ENCODE measurements at regions not wholly inside any gene's neighbourhood (a gene's known extent, or its start where the extent isn't known, plus 50 kb on each side); places are given as distances from the start of the nearest gene placed in this dataset.
A peak's percentile ranks its signal among the peaks of the same experiment; 100 is the strongest.

DNA sequence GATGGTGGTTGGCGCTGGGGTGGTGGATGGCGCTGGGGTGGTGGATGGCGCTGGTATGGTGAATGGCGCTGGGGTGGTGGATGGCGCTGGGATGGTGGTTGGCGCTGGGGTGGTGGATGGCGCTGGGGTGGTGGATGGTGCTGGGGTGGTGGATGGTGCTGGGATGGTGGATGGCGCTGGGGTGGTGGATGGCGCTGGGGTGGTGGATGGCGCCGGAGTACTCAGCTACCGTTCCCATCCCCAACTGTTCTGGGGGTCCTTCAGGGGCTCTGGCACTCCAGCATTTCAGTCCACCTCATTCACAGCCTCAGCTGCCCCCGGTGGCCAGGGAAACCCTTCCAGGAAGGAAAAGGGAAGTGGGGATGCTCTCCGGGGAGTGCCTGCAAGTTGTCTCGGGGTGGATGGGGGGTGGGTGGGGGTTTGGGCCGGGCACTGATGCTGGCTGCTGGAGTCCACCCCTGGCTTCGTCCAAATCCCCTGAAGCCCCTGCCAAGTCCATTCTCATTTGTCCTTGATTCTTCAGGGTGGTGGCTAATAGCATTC, 147.3 kb upstream of the COL5A1 start:
- Histone ChIP-seq H3K27ac (ENCODE audit: insufficient read depth, low read length) (no peak overlapping the region), H3K4me1 (ENCODE audit: control insufficient read depth, extremely low read depth, insufficient read depth, low read length) (peaks cover 11% of the 10 kb centered on the region), H2AFZ (ENCODE audit: low read length) (no peak overlapping the region), H3K4me3 (replicated peaks in 1 of 4; ENCODE audit: control extremely low read depth in 1 of 4, insufficient read depth in 1 of 4, low read depth in 3 of 4, low read length in 4 of 4) (no peak overlapping the region), H3K36me3 (ENCODE audit: control insufficient read depth, insufficient read depth, low read length) (no peaks in the 10 kb centered on the region), H3K79me2 (ENCODE audit: control insufficient read depth, insufficient read depth, low read length) (no peaks in the 10 kb centered on the region), H3K9ac (ENCODE audit: insufficient read depth, low read length) (no peak overlapping the region), H3K4me2 (ENCODE audit: extremely low read depth, insufficient read depth, low read length) (no peak overlapping the region), H4K20me1 (ENCODE audit: control insufficient read depth, extremely low read depth, insufficient read depth, low read length) (no peaks in the 10 kb centered on the region), H3K9me3 (ENCODE audit: control insufficient read depth, insufficient read depth, low read depth, low read length) (no peaks in the 10 kb centered on the region), H3K27me3 (ENCODE audit: control insufficient read depth, insufficient read depth, low read length) (no peaks in the 10 kb centered on the region)
- TF ChIP-seq, protein P1, sequence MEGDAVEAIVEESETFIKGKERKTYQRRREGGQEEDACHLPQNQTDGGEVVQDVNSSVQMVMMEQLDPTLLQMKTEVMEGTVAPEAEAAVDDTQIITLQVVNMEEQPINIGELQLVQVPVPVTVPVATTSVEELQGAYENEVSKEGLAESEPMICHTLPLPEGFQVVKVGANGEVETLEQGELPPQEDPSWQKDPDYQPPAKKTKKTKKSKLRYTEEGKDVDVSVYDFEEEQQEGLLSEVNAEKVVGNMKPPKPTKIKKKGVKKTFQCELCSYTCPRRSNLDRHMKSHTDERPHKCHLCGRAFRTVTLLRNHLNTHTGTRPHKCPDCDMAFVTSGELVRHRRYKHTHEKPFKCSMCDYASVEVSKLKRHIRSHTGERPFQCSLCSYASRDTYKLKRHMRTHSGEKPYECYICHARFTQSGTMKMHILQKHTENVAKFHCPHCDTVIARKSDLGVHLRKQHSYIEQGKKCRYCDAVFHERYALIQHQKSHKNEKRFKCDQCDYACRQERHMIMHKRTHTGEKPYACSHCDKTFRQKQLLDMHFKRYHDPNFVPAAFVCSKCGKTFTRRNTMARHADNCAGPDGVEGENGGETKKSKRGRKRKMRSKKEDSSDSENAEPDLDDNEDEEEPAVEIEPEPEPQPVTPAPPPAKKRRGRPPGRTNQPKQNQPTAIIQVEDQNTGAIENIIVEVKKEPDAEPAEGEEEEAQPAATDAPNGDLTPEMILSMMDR (conservative IDR thresholded peaks at IDR 0.05 in 1 of 2, IDR thresholded peaks at IDR 0.05 in 1 of 2; ENCODE audit: low read depth in 1 of 2, low read length in 2 of 2) = no peak
- no peak for TF ChIP-seq EZH2 (IDR thresholded peaks at IDR 0.05; ENCODE audit: low read length, missing control alignments)
- no peak for DNase-seq (ENCODE audit: low read depth in 2 of 2)

DNA sequence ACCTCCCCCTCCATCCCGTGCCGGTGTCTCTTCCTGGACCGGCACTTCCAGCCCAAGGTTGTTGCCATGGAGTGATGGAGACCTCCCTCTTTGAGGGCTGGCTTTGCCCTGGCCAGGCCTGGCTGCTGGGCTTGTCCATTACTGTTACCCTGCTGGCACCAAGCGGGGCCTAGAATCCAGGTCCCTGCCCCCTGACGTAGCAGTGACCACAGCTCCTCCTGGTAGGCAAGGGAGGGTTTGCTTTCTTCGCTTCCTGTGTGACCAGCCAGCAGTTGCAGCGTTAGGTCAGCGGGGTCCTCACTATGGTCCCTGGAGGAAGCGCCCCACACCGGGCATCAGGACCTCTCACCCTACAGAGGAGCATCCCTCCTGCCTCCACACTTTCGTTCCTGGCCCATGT, 146.7 kb upstream of the COL5A1 start:
- DNase-seq (ENCODE audit: low read depth in 2 of 2) = no peak
- Histone ChIP-seq H3K27ac (ENCODE audit: insufficient read depth, low read length) (no peak overlapping the region), H3K4me3 (replicated peaks in 1 of 4; ENCODE audit: control extremely low read depth in 1 of 4, insufficient read depth in 1 of 4, low read depth in 3 of 4, low read length in 4 of 4) (no peak overlapping the region), H3K36me3 (ENCODE audit: control insufficient read depth, insufficient read depth, low read length) (no peaks in the 10 kb centered on the region), H3K27me3 (ENCODE audit: control insufficient read depth, insufficient read depth, low read length) (no peaks in the 10 kb centered on the region), H3K9ac (ENCODE audit: insufficient read depth, low read length) (no peak overlapping the region), H4K20me1 (ENCODE audit: control insufficient read depth, extremely low read depth, insufficient read depth, low read length) (no peaks in the 10 kb centered on the region), H3K79me2 (ENCODE audit: control insufficient read depth, insufficient read depth, low read length) (no peaks in the 10 kb centered on the region), H3K4me2 (ENCODE audit: extremely low read depth, insufficient read depth, low read length) (no peak overlapping the region), H3K4me1 (ENCODE audit: control insufficient read depth, extremely low read depth, insufficient read depth, low read length) (peaks cover 11% of the 10 kb centered on the region), H2AFZ (ENCODE audit: low read length) (no peak overlapping the region), H3K9me3 (ENCODE audit: control insufficient read depth, insufficient read depth, low read depth, low read length) (no peaks in the 10 kb centered on the region)
- no peak for TF ChIP-seq EZH2 (IDR thresholded peaks at IDR 0.05; ENCODE audit: low read length, missing control alignments)
- TF ChIP-seq, protein P1 (conservative IDR thresholded peaks at IDR 0.05 in 1 of 2, IDR thresholded peaks at IDR 0.05 in 1 of 2; ENCODE audit: low read depth in 1 of 2, low read length in 2 of 2) = no peak

GRCh38 chr9:134495881-134496412, 145.7 kb upstream of the COL5A1 start:
- no peak overlapping the region for H2AFZ ChIP-seq (ENCODE audit: low read length)
- H3K4me1 ChIP-seq (ENCODE audit: control insufficient read depth, extremely low read depth, insufficient read depth, low read length) = peaks cover 11% of the 10 kb centered on the region
- H3K9me3 ChIP-seq (ENCODE audit: control insufficient read depth, insufficient read depth, low read depth, low read length) = no peaks in the 10 kb centered on the region
- H3K27me3 ChIP-seq (ENCODE audit: control insufficient read depth, insufficient read depth, low read length) = peaks cover 2% of the 10 kb centered on the region
- H3K36me3 ChIP-seq (ENCODE audit: control insufficient read depth, insufficient read depth, low read length) = no peaks in the 10 kb centered on the region
- DNase-seq (ENCODE audit: low read depth in 2 of 2) = no peak
- TF ChIP-seq, protein P1 (conservative IDR thresholded peaks at IDR 0.05 in 1 of 2, IDR thresholded peaks at IDR 0.05 in 1 of 2; ENCODE audit: low read depth in 1 of 2, low read length in 2 of 2) = no peak
- TF ChIP-seq EZH2 (IDR thresholded peaks at IDR 0.05; ENCODE audit: low read length, missing control alignments) = no peak
- H3K4me3 ChIP-seq (replicated peaks in 1 of 4; ENCODE audit: control extremely low read depth in 1 of 4, insufficient read depth in 1 of 4, low read depth in 3 of 4, low read length in 4 of 4) = no peak overlapping the region
- H3K9ac ChIP-seq (ENCODE audit: insufficient read depth, low read length) = no peak overlapping the region
- H3K27ac ChIP-seq (ENCODE audit: insufficient read depth, low read length) = peak overlapping the region; percentile 83
- H3K4me2 ChIP-seq (ENCODE audit: extremely low read depth, insufficient read depth, low read length) = no peak overlapping the region
- no peaks in the 10 kb centered on the region for H4K20me1 ChIP-seq (ENCODE audit: control insufficient read depth, extremely low read depth, insufficient read depth, low read length)
- no peaks in the 10 kb centered on the region for H3K79me2 ChIP-seq (ENCODE audit: control insufficient read depth, insufficient read depth, low read length)
